OCI-LY7 (cell line): ENCODE measurements at regions not wholly inside any gene's neighbourhood (a gene's known extent, or its start where the extent isn't known, plus 50 kb on each side); places are given as distances from the start of the nearest gene placed in this dataset.

ENCODE experiments used
- BruUV-seq: library from RNA; stranded (reverse); fragments of 400-500 nt; replicated peaks from 2 replicates; lab custom pipeline; 2021; lab: Mats Ljungman, UMichigan
- CTCF ChIA-PET: fragments of 300-600 bp; sonication (Branson Sonifier 250); formaldehyde crosslinking; loops from one replicate; lab custom pipeline; 2022; ENCODE audit warnings: antibody characterized with exemption; ENCODE audit not compliant: unreplicated experiment; lab: Charles Lee
- POLR2A ChIA-PET: fragments of 300-600 bp; sonication (Branson Sonifier 250); formaldehyde crosslinking; loops from one replicate; lab custom pipeline; 2022; ENCODE audit warnings: antibody characterized with exemption; lab: Charles Lee
- DNase-seq: peaks from one replicate; pipeline ENCODE4 v3.0.0-alpha.2; 2015; ENCODE audit warnings: low spot score
- H2AFZ ChIP-seq: fragments of 200-600 bp; sonication (generic), shearing (Covaris generic); 2 replicates; pipeline ENCODE4 v1.6.1; 2014; ENCODE audit warnings: mild to moderate bottlenecking, antibody characterized with exemption, low read length, moderate library complexity
- H3K27ac ChIP-seq: fragments of 200-600 bp; sonication (generic); 2 replicates; pipeline ENCODE4 v1.5.1; 2014; ENCODE audit warnings: mixed run types, low read depth, mild to moderate bottlenecking, moderate library complexity, low read length, inconsistent platforms; ENCODE audit not compliant: poor library complexity, severe bottlenecking
- H3K36me3 ChIP-seq: fragments of 200-600 bp; sonication (generic); 2 replicates; pipeline ENCODE4 v1.6.1; 2014; ENCODE audit warnings: mild to moderate bottlenecking, antibody characterized with exemption, low read length, moderate library complexity, mixed read lengths; ENCODE audit not compliant: insufficient read depth
- H3K4me1 ChIP-seq: fragments of 200-600 bp; sonication (generic); 2 replicates; pipeline ENCODE4 v1.5.1; 2014; ENCODE audit warnings: mild to moderate bottlenecking, low read length; ENCODE audit not compliant: insufficient read depth, poor library complexity, severe bottlenecking
- H3K4me2 ChIP-seq: fragments of 200-600 bp; sonication (generic); 2 replicates; pipeline ENCODE4 v1.6.1; 2014; ENCODE audit warnings: mild to moderate bottlenecking, low read length
- H3K4me3 ChIP-seq: fragments of 200-600 bp; sonication (generic); 2 replicates; pipeline ENCODE4 v1.5.1; 2014; ENCODE audit warnings: mild to moderate bottlenecking, low read depth, low read length; ENCODE audit not compliant: poor library complexity, severe bottlenecking
- H3K79me2 ChIP-seq: fragments of 200-600 bp; sonication (generic); 2 replicates; pipeline ENCODE4 v1.6.1; 2016; ENCODE audit warnings: low read depth, mild to moderate bottlenecking, low read length, moderate library complexity, mixed read lengths; ENCODE audit not compliant: insufficient read depth
- H3K9me2 ChIP-seq: fragments of 200-600 bp; sonication (generic); 2 replicates; pipeline ENCODE4 v1.6.1; 2016; ENCODE audit warnings: mild to moderate bottlenecking, low read length, mixed read lengths; ENCODE audit not compliant: insufficient read depth
- H3K9me3 ChIP-seq: fragments of 200-600 bp; sonication (generic); 2 replicates; pipeline ENCODE4 v1.6.1; 2014; ENCODE audit warnings: mild to moderate bottlenecking, mixed run types, low read length, mixed read lengths
- H4K20me1 ChIP-seq: fragments of 200-600 bp; sonication (generic); 2 replicates; pipeline ENCODE4 v1.6.1; 2014; ENCODE audit warnings: mild to moderate bottlenecking, antibody characterized with exemption, low read length, moderate library complexity, mixed read lengths; ENCODE audit not compliant: insufficient read depth
- CTCF ChIP-seq: fragments of 200-600 bp; sonication (generic); conservative IDR thresholded peaks from 2 replicates; pipeline ENCODE4 v1.5.1; 2014; ENCODE audit warnings: mild to moderate bottlenecking, antibody characterized with exemption, low read length, moderate library complexity, mixed read lengths
- EZH2phosphoT487 ChIP-seq: fragments of 200-600 bp; sonication (generic); IDR thresholded peaks from 2 replicates; pipeline ENCODE4 v1.6.1; 2018; ENCODE audit warnings: low read depth, borderline replicate concordance, mild to moderate bottlenecking, mixed run types, antibody characterized with exemption, low read length, moderate library complexity, mixed read lengths
- intact Hi-C: fragments of 100-400 bp; cut with micrococcal nuclease; formaldehyde crosslinking; loops from one replicate; pipeline ENCODE4 v1.10.0; 2022; ENCODE audit not compliant: unreplicated experiment

- Histone ChIP-seq H2AFZ (no peak overlapping the region), H3K27ac (no peak overlapping the region), H3K79me2 (no peaks in the 10 kb centered on the region), H3K4me3 (no peak overlapping the region), H3K9me2 (no peaks in the 10 kb centered on the region), H3K36me3 (no peaks in the 10 kb centered on the region), H3K4me2 (no peak overlapping the region), H3K9me3 (no peaks in the 10 kb centered on the region), H3K4me1 (no peaks in the 10 kb centered on the region), H4K20me1 (no peaks in the 10 kb centered on the region)
- TF ChIP-seq CTCF (peak; percentile 85), EZH2phosphoT487 (no peak)
- intact Hi-C loops = loop anchor here (10.0 kb wide), 1 partner anchor 590 kb away; no protein-coding TSS in a partner anchor
- ChIA-PET CTCF (no interaction called here), POLR2A (interaction anchor here (0.6 kb wide), 1 partner anchor 34 kb away, joined by 3 read pairs; no protein-coding TSS in a partner anchor)
- peak; percentile 34 for DNase-seq
- no TSS peak for BruUV-seq
These were observed 386.7 kb upstream of the NOVA1 start for GRCh38 chr14:26984311-26985177.

DNA sequence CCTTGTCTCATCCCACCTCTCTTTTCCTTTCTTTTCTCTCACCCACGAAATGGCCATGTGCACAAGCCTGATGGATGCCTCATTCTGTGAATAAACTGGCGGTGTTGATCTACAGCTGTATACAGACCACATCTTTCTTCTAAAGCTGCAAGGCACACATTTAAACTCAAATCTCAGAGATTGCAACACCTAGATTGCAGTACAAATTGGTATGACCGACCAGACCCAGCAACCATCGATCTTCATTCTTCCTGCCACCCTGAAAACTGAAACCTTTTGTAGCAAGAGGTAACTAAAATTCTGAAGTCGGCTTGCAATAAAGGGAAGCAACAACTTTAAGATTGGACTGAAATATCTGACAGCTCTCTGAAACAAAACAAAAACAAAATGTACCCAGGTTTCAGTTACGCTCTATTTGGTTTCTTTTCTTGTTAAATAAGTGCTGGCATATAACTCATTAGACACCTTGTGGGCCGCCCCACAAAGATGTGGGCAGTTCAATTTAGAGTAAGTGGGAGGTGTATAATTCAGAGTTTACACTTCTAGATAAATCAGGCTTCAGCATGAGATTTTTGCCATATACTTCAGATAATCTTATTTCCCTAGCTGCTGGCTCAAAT is 390.0 kb upstream of the NOVA1 start:
- intact Hi-C loops = loop anchor here (10.0 kb wide), 1 partner anchor 593 kb away; no protein-coding TSS in a partner anchor
- no peak for TF ChIP-seq CTCF
- no peak for TF ChIP-seq EZH2phosphoT487
- no TSS peak for BruUV-seq

More for the DNA sequence above, 390.0 kb upstream of the NOVA1 start:
- no peak overlapping the region for H3K4me3 ChIP-seq
- H4K20me1 ChIP-seq = no peaks in the 10 kb centered on the region
- CTCF ChIA-PET = no interaction called here
- H2AFZ ChIP-seq = no peak overlapping the region
- POLR2A ChIA-PET = interaction anchor here (0.6 to 0.7 kb wide), 3 partner anchors 18 to 407 kb away, joined by 3 to 5 read pairs (median 3); no protein-coding TSS in a partner anchor
- H3K9me3 ChIP-seq = no peaks in the 10 kb centered on the region
- no peak overlapping the region for H3K4me2 ChIP-seq
- no peak for DNase-seq
- no peaks in the 10 kb centered on the region for H3K4me1 ChIP-seq
- H3K9me2 ChIP-seq = no peaks in the 10 kb centered on the region
- no peaks in the 10 kb centered on the region for H3K79me2 ChIP-seq
- no peak overlapping the region for H3K27ac ChIP-seq
- no peaks in the 10 kb centered on the region for H3K36me3 ChIP-seq
